CD4-positive, alpha-beta T cell (primary cell): ENCODE measurements at regions not wholly inside any gene's neighbourhood (a gene's known extent, or its start where the extent isn't known, plus 50 kb on each side); places are given as distances from the start of the nearest gene placed in this dataset.

Source experiments
- ATAC-seq: fragments of 200-7000 bp; cut with Tn5 transposase; one replicate; pipeline ENCODE4 v1.10.0; 2022; ENCODE audit warnings: mild to moderate bottlenecking; ENCODE audit not compliant: poor library complexity
- CTCF ChIA-PET: fragments of 350-600 bp; sonication (Branson Sonifier 250); formaldehyde crosslinking; loops from one replicate; lab custom pipeline; 2021; ENCODE audit warnings: antibody characterized with exemption, inconsistent platforms; lab: Charles Lee
- POLR2A ChIA-PET: fragments of 350-600 bp; sonication (Branson Sonifier 250); formaldehyde crosslinking; loops from one replicate; lab custom pipeline; 2021; ENCODE audit warnings: antibody characterized with exemption, inconsistent platforms; lab: Charles Lee
- DNase-seq, 14 experiments: peaks; one replicate each; pipeline ENCODE4 v3.0.0-alpha.2; 2013 to 2020; ENCODE audit warnings: mixed read lengths in 2 of 14
- H3K27ac ChIP-seq, 2 donors: one replicate each; pipeline versions ENCODE4 v1.5.1 to v1.7.0; 2013; ENCODE audit warnings: low read length in 2 of 2, low read depth in 1 of 2, mild to moderate bottlenecking in 1 of 2
- H3K27me3 ChIP-seq, 2 experiments: 1 replicate in 1 of 2; 2 replicates in 1 of 2; pipeline versions ENCODE4 v1.6.1 to v1.7.0; 2013; ENCODE audit warnings: low read length in 2 of 2, control low read depth in 1 of 2, mild to moderate bottlenecking in 1 of 2, moderate library complexity in 1 of 2; ENCODE audit not compliant: insufficient read depth in 2 of 2, control insufficient read depth in 1 of 2
- H3K36me3 ChIP-seq: one replicate; pipeline ENCODE4 v1.6.1; 2013; ENCODE audit warnings: low read length, control low read depth; ENCODE audit not compliant: insufficient read depth
- H3K4me1 ChIP-seq: one replicate; pipeline ENCODE4 v1.6.1; 2013; ENCODE audit warnings: low read length, control low read depth; ENCODE audit not compliant: insufficient read depth
- H3K4me3 ChIP-seq: one replicate; pipeline ENCODE4 v1.5.1; 2013; ENCODE audit warnings: mild to moderate bottlenecking, low read length, moderate library complexity
- H3K9me3 ChIP-seq, 2 experiments: 1 replicate in 1 of 2; 2 replicates in 1 of 2; pipeline versions ENCODE4 v1.6.1 to v1.7.0; 2013; ENCODE audit warnings: low read length in 2 of 2, mild to moderate bottlenecking in 2 of 2, control low read depth in 1 of 2, moderate library complexity in 1 of 2; ENCODE audit not compliant: control insufficient read depth in 1 of 2, insufficient read depth in 1 of 2
- H3K27ac Mint-ChIP-seq: one replicate; pipeline ENCODE4 v1.8.0; 2020; ENCODE audit warnings: mixed read lengths
- H3K27me3 Mint-ChIP-seq: one replicate; pipeline ENCODE4 v1.8.0; 2021; ENCODE audit warnings: mixed read lengths
- H3K36me3 Mint-ChIP-seq: one replicate; pipeline ENCODE4 v1.8.0; 2021; ENCODE audit warnings: low read depth, mixed read lengths
- H3K4me1 Mint-ChIP-seq: one replicate; pipeline ENCODE4 v1.8.0; 2021; ENCODE audit warnings: low read depth, mixed read lengths
- H3K4me3 Mint-ChIP-seq: one replicate; pipeline ENCODE4 v1.8.0; 2020; ENCODE audit warnings: mild to moderate bottlenecking, mixed read lengths
- H3K9me3 Mint-ChIP-seq: one replicate; pipeline ENCODE4 v1.8.0; 2020; ENCODE audit warnings: mixed read lengths
- intact Hi-C, 2 experiments: fragments of 100-400 bp; cut with DNase I in 1 of 2; cut with micrococcal nuclease in 1 of 2; formaldehyde crosslinking; loops; one replicate each; pipeline versions ENCODE4 v1.15.1 to v1.9.0; 2023 to 2025; cut with DNase I, micrococcal nuclease
- TF ChIP-seq, protein P1 (sequence below): fragments of 200-600 bp; IDR thresholded peaks from one replicate; pipeline ENCODE4 v1.8.0; 2022; ENCODE audit warnings: antibody characterized with exemption, mild to moderate bottlenecking

- POLR2A ChIA-PET = no interaction called here
- ATAC-seq = no peak
- no peaks in the 10 kb centered on the region for H3K9me3 ChIP-seq
- H3K27me3 Mint-ChIP-seq = peaks cover 21% of the 10 kb centered on the region
- no peak overlapping the region for H3K4me3 Mint-ChIP-seq
- intact Hi-C loops = no loop called here
- H3K4me3 ChIP-seq = no peak overlapping the region
- H3K4me1 ChIP-seq = no peaks in the 10 kb centered on the region
- no peaks in the 10 kb centered on the region for H3K27me3 ChIP-seq
- no peaks in the 10 kb centered on the region for H3K36me3 ChIP-seq
- no peaks in the 10 kb centered on the region for H3K9me3 Mint-ChIP-seq
- no peak overlapping the region for H3K27ac Mint-ChIP-seq
- H3K27ac ChIP-seq = no peak overlapping the region
- H3K36me3 Mint-ChIP-seq = no peaks in the 10 kb centered on the region
- TF ChIP-seq, protein P1, sequence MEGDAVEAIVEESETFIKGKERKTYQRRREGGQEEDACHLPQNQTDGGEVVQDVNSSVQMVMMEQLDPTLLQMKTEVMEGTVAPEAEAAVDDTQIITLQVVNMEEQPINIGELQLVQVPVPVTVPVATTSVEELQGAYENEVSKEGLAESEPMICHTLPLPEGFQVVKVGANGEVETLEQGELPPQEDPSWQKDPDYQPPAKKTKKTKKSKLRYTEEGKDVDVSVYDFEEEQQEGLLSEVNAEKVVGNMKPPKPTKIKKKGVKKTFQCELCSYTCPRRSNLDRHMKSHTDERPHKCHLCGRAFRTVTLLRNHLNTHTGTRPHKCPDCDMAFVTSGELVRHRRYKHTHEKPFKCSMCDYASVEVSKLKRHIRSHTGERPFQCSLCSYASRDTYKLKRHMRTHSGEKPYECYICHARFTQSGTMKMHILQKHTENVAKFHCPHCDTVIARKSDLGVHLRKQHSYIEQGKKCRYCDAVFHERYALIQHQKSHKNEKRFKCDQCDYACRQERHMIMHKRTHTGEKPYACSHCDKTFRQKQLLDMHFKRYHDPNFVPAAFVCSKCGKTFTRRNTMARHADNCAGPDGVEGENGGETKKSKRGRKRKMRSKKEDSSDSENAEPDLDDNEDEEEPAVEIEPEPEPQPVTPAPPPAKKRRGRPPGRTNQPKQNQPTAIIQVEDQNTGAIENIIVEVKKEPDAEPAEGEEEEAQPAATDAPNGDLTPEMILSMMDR = no peak
- H3K4me1 Mint-ChIP-seq = no peaks in the 10 kb centered on the region
- no peak for DNase-seq
- CTCF ChIA-PET = no interaction called here
Measured at GRCh38 chr5:159564031-159564430, 233.7 kb upstream of the IL12B start.

GRCh38 chr5:159566832-159567231 is 236.5 kb upstream of the IL12B start:
- no peaks in the 10 kb centered on the region for H3K9me3 Mint-ChIP-seq
- H3K4me1 ChIP-seq = no peaks in the 10 kb centered on the region
- ATAC-seq (no peak), DNase-seq (no peak)
- POLR2A ChIA-PET = no interaction called here
- no peaks in the 10 kb centered on the region for H3K4me1 Mint-ChIP-seq
- CTCF ChIA-PET = no interaction called here
- H3K27ac Mint-ChIP-seq = no peak overlapping the region
- no peaks in the 10 kb centered on the region for H3K36me3 Mint-ChIP-seq
- no peak overlapping the region for H3K4me3 Mint-ChIP-seq
- peaks cover 4% of the 10 kb centered on the region for H3K27me3 Mint-ChIP-seq
- no peaks in the 10 kb centered on the region for H3K36me3 ChIP-seq
- no peaks in the 10 kb centered on the region for H3K9me3 ChIP-seq
- no peak overlapping the region for H3K4me3 ChIP-seq
- TF ChIP-seq, protein P1 = no peak
- no peak overlapping the region for H3K27ac ChIP-seq
- intact Hi-C loops = no loop called here
- H3K27me3 ChIP-seq = no peaks in the 10 kb centered on the region

- Histone ChIP-seq H3K36me3 (no peaks in the 10 kb centered on the region), H3K4me1 (no peaks in the 10 kb centered on the region), H3K4me3 (no peak overlapping the region), H3K9me3 (no peaks in the 10 kb centered on the region), H3K27ac (no peak overlapping the region), H3K27me3 (no peaks in the 10 kb centered on the region)
- Mint-ChIP-seq H3K4me3 (no peak overlapping the region), H3K4me1 (no peaks in the 10 kb centered on the region), H3K36me3 (no peaks in the 10 kb centered on the region), H3K27ac (no peak overlapping the region), H3K27me3 (no peaks in the 10 kb centered on the region), H3K9me3 (no peaks in the 10 kb centered on the region)
- ATAC-seq = no peak
- CTCF ChIA-PET = no interaction called here
- TF ChIP-seq, protein P1 = no peak
- no peak for DNase-seq
- intact Hi-C loops = no loop called here
- POLR2A ChIA-PET = no interaction called here
Measured at GRCh38 chr5:159567461-159567860, 237.2 kb upstream of the IL12B start.
